Mesothelial cell of epicardium (in vitro differentiated cells): ENCODE measurements at regions not wholly inside any gene's neighbourhood (a gene's known extent, or its start where the extent isn't known, plus 50 kb on each side); places are given as distances from the start of the nearest gene placed in this dataset.

Experiments used
- DNase-seq, 2 experiments: peaks; one replicate each; pipeline ENCODE4 v3.0.0; 2021; ENCODE audit warnings: low spot score in 2 of 2; ENCODE audit not compliant: unreplicated experiment in 2 of 2
- H3K27ac Mint-ChIP-seq: 2 replicates; pipeline ENCODE4 v1.8.0; 2021; ENCODE audit warnings: mixed read lengths
- H3K27me3 Mint-ChIP-seq: 2 replicates; pipeline ENCODE4 v1.8.0; 2021; ENCODE audit warnings: low read depth, mixed read lengths
- H3K36me3 Mint-ChIP-seq: 2 replicates; pipeline ENCODE4 v1.8.0; 2021; ENCODE audit warnings: mixed read lengths
- H3K4me1 Mint-ChIP-seq: 2 replicates; pipeline ENCODE4 v1.8.0; 2021; ENCODE audit warnings: mixed read lengths
- H3K4me3 Mint-ChIP-seq: 2 replicates; pipeline ENCODE4 v1.8.0; 2021; ENCODE audit warnings: mild to moderate bottlenecking, moderate library complexity, mixed read lengths
- H3K9me3 Mint-ChIP-seq: 2 replicates; pipeline ENCODE4 v1.8.0; 2021; ENCODE audit warnings: mixed read lengths
- TF ChIP-seq, protein P1 (sequence below): fragments of 200-600 bp; sonication (generic); IDR thresholded peaks from one replicate; pipeline ENCODE4 v1.5.0; 2021; ENCODE audit warnings: antibody characterized with exemption; ENCODE audit not compliant: unreplicated experiment

DNA sequence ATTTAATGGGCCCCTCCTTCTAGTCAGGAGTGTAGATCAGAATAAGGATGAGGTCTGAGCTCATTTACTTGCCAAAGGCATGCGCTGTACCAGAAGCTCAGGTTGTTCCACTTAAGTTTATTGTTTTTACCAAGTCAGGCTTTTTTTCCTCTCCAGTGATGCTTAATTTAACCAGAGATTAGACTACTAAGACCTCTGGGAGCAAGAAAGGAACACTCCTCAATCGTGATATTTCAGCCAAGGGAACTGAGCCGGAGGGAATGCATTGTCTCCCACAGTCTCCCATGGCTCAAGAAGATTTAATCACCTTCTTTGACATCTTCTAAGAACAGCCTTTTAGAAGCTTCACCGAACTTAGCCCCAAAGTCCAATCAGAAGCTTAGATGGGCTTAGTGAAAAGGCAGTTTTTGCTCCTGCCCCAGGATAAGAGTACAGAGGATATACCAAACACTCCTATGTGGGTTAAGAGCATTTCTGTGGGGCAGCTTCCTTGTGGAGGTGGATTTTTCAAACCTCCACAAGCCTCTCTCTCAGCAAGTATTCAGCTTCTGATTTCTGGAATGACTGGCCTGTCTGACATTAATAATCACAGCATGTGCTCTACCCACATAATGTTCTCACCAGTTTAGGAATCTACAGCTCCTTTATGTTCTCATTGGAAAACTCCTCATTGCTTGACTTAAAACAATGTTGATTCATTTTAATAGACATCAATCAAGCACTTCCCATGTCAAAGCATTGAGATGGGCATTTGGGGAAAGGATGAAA lies 322.7 kb downstream of the SUCLA2 start:
- DNase-seq, result no peak
- no peak overlapping the region for H3K27ac Mint-ChIP-seq
- peaks cover 14% of the 10 kb centered on the region for H3K27me3 Mint-ChIP-seq
- H3K4me3 Mint-ChIP-seq, result no peak overlapping the region
- H3K9me3 Mint-ChIP-seq, result peaks cover under 1% of the 10 kb centered on the region
- H3K36me3 Mint-ChIP-seq, result no peaks in the 10 kb centered on the region
- TF ChIP-seq, protein P1, sequence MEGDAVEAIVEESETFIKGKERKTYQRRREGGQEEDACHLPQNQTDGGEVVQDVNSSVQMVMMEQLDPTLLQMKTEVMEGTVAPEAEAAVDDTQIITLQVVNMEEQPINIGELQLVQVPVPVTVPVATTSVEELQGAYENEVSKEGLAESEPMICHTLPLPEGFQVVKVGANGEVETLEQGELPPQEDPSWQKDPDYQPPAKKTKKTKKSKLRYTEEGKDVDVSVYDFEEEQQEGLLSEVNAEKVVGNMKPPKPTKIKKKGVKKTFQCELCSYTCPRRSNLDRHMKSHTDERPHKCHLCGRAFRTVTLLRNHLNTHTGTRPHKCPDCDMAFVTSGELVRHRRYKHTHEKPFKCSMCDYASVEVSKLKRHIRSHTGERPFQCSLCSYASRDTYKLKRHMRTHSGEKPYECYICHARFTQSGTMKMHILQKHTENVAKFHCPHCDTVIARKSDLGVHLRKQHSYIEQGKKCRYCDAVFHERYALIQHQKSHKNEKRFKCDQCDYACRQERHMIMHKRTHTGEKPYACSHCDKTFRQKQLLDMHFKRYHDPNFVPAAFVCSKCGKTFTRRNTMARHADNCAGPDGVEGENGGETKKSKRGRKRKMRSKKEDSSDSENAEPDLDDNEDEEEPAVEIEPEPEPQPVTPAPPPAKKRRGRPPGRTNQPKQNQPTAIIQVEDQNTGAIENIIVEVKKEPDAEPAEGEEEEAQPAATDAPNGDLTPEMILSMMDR, result no peak
- H3K4me1 Mint-ChIP-seq, result peaks cover 5% of the 10 kb centered on the region

DNA sequence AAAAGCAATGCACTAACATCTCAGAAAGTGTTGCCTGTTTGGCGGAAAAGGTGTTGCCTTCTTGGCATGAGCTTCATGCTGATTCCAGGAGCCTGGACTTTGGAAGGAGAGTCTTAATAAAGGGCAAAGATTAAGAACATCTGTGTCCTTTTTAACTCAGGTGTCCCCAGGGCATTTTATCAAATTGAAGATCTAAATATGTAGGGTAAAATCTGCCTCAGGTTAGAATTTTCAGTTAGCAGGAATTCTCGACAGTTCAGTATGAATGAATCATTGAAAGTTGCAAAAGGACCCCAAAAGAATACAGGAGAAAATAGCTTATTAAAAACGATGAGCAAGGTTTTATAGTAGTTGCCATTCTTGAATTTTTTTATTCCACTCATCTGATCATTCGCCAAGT lies 325.2 kb downstream of the SUCLA2 start:
- peaks cover 16% of the 10 kb centered on the region for H3K4me1 Mint-ChIP-seq
- H3K27me3 Mint-ChIP-seq, result peaks cover 11% of the 10 kb centered on the region
- no peak for DNase-seq
- no peak overlapping the region for H3K4me3 Mint-ChIP-seq
- TF ChIP-seq, protein P1, result no peak
- no peaks in the 10 kb centered on the region for H3K36me3 Mint-ChIP-seq
- no peak overlapping the region for H3K27ac Mint-ChIP-seq
- H3K9me3 Mint-ChIP-seq, result no peaks in the 10 kb centered on the region

GRCh38 chr13:47673009-47673850 lies 327.8 kb downstream of the SUCLA2 start:
- DNase-seq, result no peak
- Mint-ChIP-seq H3K4me3 (no peak overlapping the region), H3K27ac (peak overlapping the region; percentile 62), H3K4me1 (peaks cover 16% of the 10 kb centered on the region), H3K36me3 (no peaks in the 10 kb centered on the region), H3K27me3 (peaks cover 5% of the 10 kb centered on the region), H3K9me3 (no peaks in the 10 kb centered on the region)
- TF ChIP-seq, protein P1, result no peak

DNA sequence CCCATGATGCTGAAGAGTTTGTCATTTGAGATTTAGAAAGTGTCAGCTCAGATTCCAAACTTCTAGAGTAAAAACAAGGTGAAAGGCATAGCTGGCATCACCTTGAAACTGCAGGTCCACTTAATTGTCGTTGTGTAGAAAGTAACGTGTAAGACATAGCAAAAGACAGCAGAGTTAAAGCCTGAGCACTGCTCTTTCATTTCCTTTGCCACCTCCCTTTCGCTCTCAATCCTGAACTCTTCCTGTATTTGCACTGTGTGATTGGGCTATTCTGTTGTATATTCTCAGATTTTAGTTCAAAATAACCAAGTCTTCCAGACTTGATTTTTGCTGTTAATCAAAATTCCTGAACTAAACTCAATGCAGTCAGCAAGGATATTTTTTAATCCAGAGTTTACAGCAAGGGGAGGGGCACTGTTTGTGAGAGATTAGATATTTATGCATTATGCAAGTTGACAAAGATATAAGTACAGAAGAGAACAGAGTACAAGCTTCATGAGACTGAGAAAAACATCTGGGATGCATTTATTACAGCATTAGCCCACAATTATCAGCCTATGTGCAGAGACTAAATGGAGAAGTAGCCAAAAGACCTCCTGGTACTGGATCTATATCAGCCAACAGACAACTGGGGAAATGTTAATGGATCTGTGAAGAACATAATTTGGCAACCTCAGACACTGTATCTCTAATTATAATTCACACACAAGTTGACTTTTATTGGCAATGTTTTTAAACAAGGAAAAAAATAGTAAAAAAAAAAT lies 328.6 kb downstream of the SUCLA2 start:
- H3K27me3 Mint-ChIP-seq, result peaks cover 5% of the 10 kb centered on the region
- peak overlapping the region; percentile 62 for H3K27ac Mint-ChIP-seq
- H3K4me3 Mint-ChIP-seq, result no peak overlapping the region
- DNase-seq, result no peak
- no peaks in the 10 kb centered on the region for H3K36me3 Mint-ChIP-seq
- TF ChIP-seq, protein P1, result no peak
- H3K4me1 Mint-ChIP-seq, result peaks cover 16% of the 10 kb centered on the region
- H3K9me3 Mint-ChIP-seq, result peaks cover 3% of the 10 kb centered on the region

GRCh38 chr13:47671776-47672175 lies 329.3 kb downstream of the SUCLA2 start:
- Mint-ChIP-seq H3K36me3 (no peaks in the 10 kb centered on the region), H3K27ac (no peak overlapping the region), H3K9me3 (peaks cover 3% of the 10 kb centered on the region), H3K4me1 (peaks cover 16% of the 10 kb centered on the region), H3K27me3 (peaks cover 5% of the 10 kb centered on the region), H3K4me3 (no peak overlapping the region)
- TF ChIP-seq, protein P1, result no peak
- DNase-seq, result no peak
